CD8-positive, alpha-beta memory T cell (primary cell): ENCODE measurements at regions not wholly inside any gene's neighbourhood (a gene's known extent, or its start where the extent isn't known, plus 50 kb on each side); places are given as distances from the start of the nearest gene placed in this dataset.

Experiments used
- CTCF ChIA-PET: fragments of 350-600 bp; sonication (Branson Sonifier 250); formaldehyde crosslinking; loops from one replicate; lab custom pipeline; 2021; ENCODE audit warnings: antibody characterized with exemption; lab: Charles Lee
- POLR2A ChIA-PET: fragments of 350-600 bp; sonication (Branson Sonifier 250); formaldehyde crosslinking; loops from one replicate; lab custom pipeline; 2021; ENCODE audit warnings: antibody characterized with exemption; lab: Charles Lee
- DNase-seq, 5 donors: peaks; one replicate each; pipeline versions ENCODE4 v3.0.0 to v3.0.0-alpha.2; 2020 to 2022; ENCODE audit warnings: mixed read lengths in 1 of 5
- H3K27ac ChIP-seq: one replicate; pipeline ENCODE4 v1.7.0; 2013; ENCODE audit warnings: low read depth, mild to moderate bottlenecking, low read length, moderate library complexity
- H3K27me3 ChIP-seq: 2 replicates; pipeline ENCODE4 v1.7.0; 2013; ENCODE audit warnings: low read length, mild to moderate bottlenecking; ENCODE audit not compliant: insufficient read depth, poor library complexity, severe bottlenecking
- H3K36me3 ChIP-seq: 2 replicates; pipeline ENCODE4 v1.7.0; 2013; ENCODE audit warnings: mild to moderate bottlenecking, low read length, moderate library complexity; ENCODE audit not compliant: insufficient read depth
- H3K4me1 ChIP-seq: 2 replicates; pipeline ENCODE4 v1.7.0; 2013; ENCODE audit warnings: mild to moderate bottlenecking, low read length, moderate library complexity; ENCODE audit not compliant: insufficient read depth
- H3K4me3 ChIP-seq: 2 replicates; pipeline ENCODE4 v1.7.0; 2013; ENCODE audit warnings: mild to moderate bottlenecking, low read length
- H3K9me3 ChIP-seq: 2 replicates; pipeline ENCODE4 v1.7.0; 2013; ENCODE audit warnings: mild to moderate bottlenecking, low read length
- H3K27ac Mint-ChIP-seq, 8 donors: one replicate each; pipeline ENCODE4 v1.8.0; 2020 to 2021; ENCODE audit warnings: mixed read lengths in 8 of 8, mild to moderate bottlenecking in 6 of 8, inconsistent platforms in 3 of 8, moderate library complexity in 3 of 8
- H3K27me3 Mint-ChIP-seq, 2 donors: one replicate each; pipeline ENCODE4 v1.8.0; 2020 to 2021; ENCODE audit warnings: mixed read lengths in 2 of 2, mild to moderate bottlenecking in 1 of 2, moderate library complexity in 1 of 2
- H3K36me3 Mint-ChIP-seq, 3 donors: one replicate each; pipeline ENCODE4 v1.8.0; 2020 to 2021; ENCODE audit warnings: mixed read lengths in 3 of 3, inconsistent platforms in 1 of 3, mild to moderate bottlenecking in 1 of 3
- H3K4me1 Mint-ChIP-seq, 3 donors: one replicate each; pipeline ENCODE4 v1.8.0; 2020 to 2021; ENCODE audit warnings: mixed read lengths in 3 of 3, inconsistent platforms in 1 of 3, mild to moderate bottlenecking in 1 of 3
- H3K4me3 Mint-ChIP-seq, 7 donors: one replicate each; pipeline ENCODE4 v1.8.0; 2020 to 2021; ENCODE audit warnings: mixed read lengths in 7 of 7, mild to moderate bottlenecking in 6 of 7, moderate library complexity in 4 of 7, inconsistent platforms in 2 of 7
- H3K9me3 Mint-ChIP-seq, 5 donors: one replicate each; pipeline ENCODE4 v1.8.0; 2020 to 2022; ENCODE audit warnings: mixed read lengths in 5 of 5, mild to moderate bottlenecking in 3 of 5, moderate library complexity in 2 of 5, inconsistent platforms in 1 of 5

GRCh38 chr12:118763234-118763633 is 218.1 kb upstream of the SRRM4 start:
- Histone ChIP-seq H3K27me3 (no peaks in the 10 kb centered on the region), H3K36me3 (no peaks in the 10 kb centered on the region), H3K27ac (no peak overlapping the region), H3K9me3 (no peaks in the 10 kb centered on the region), H3K4me1 (no peaks in the 10 kb centered on the region), H3K4me3 (no peak overlapping the region)
- Mint-ChIP-seq H3K27me3 (no peaks in the 10 kb centered on the region), H3K4me3 (no peak overlapping the region), H3K9me3 (peaks cover 0 to 10% (median 1%) of the 10 kb centered on the region in 5 donors), H3K36me3 (no peaks in the 10 kb centered on the region), H3K4me1 (no peaks in the 10 kb centered on the region), H3K27ac (no peak overlapping the region)
- DNase-seq = no peak
- POLR2A ChIA-PET = no interaction called here
- CTCF ChIA-PET = no interaction called here

GRCh38 chr12:118773956-118774723 is 207.2 kb upstream of the SRRM4 start:
- Histone ChIP-seq H3K4me1 (no peaks in the 10 kb centered on the region), H3K36me3 (no peaks in the 10 kb centered on the region), H3K27ac (no peak overlapping the region), H3K9me3 (no peaks in the 10 kb centered on the region), H3K27me3 (no peaks in the 10 kb centered on the region), H3K4me3 (no peak overlapping the region)
- no peaks in the 10 kb centered on the region for H3K36me3 Mint-ChIP-seq
- DNase-seq = no peak
- POLR2A ChIA-PET = no interaction called here
- CTCF ChIA-PET = no interaction called here
- no peaks in the 10 kb centered on the region for H3K4me1 Mint-ChIP-seq
- H3K9me3 Mint-ChIP-seq = peaks cover 0 to 6% (median 4%) of the 10 kb centered on the region in 5 donors
- peaks cover 4 to 9% of the 10 kb centered on the region in 2 donors for H3K27me3 Mint-ChIP-seq
- H3K4me3 Mint-ChIP-seq = no peak overlapping the region
- H3K27ac Mint-ChIP-seq = peak overlapping the region in 1 of 8 donors; percentile 33

GRCh38 chr12:118777504-118777903 is 203.8 kb upstream of the SRRM4 start:
- no peaks in the 10 kb centered on the region for H3K27me3 ChIP-seq
- no peaks in the 10 kb centered on the region for H3K36me3 ChIP-seq
- POLR2A ChIA-PET = no interaction called here
- Mint-ChIP-seq H3K27ac (no peak overlapping the region), H3K4me1 (no peaks in the 10 kb centered on the region), H3K27me3 (peaks cover 6 to 9% of the 10 kb centered on the region in 2 donors), H3K36me3 (no peaks in the 10 kb centered on the region), H3K9me3 (peaks cover 0 to 5% (median 4%) of the 10 kb centered on the region in 5 donors), H3K4me3 (no peak overlapping the region)
- no peak for DNase-seq
- no peaks in the 10 kb centered on the region for H3K4me1 ChIP-seq
- no peaks in the 10 kb centered on the region for H3K9me3 ChIP-seq
- CTCF ChIA-PET = no interaction called here
- H3K4me3 ChIP-seq = no peak overlapping the region
- no peak overlapping the region for H3K27ac ChIP-seq

DNA sequence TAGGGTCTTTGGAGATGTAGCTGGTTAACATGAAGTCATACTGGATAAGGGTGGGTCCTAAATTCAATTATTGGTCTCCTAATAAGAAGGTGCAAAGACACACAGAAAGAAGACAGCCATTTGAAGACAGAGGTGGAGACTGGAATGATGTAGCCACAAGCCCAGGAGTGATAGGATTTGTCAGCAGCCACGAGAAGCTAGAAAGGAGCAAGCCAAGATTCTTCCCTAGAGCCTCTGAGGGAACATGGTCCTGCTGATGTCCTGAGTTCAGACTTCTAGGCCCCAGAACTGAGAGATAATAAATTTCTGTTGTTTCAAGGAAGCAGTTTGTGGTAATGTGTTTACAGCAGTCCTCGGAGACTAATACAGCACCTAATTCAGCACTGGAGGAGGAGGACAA is 203.3 kb upstream of the SRRM4 start:
- Mint-ChIP-seq H3K4me3 (no peak overlapping the region), H3K27me3 (peaks cover 8 to 9% of the 10 kb centered on the region in 2 donors), H3K27ac (no peak overlapping the region), H3K9me3 (peaks cover 0 to 5% (median 4%) of the 10 kb centered on the region in 5 donors), H3K4me1 (no peaks in the 10 kb centered on the region), H3K36me3 (no peaks in the 10 kb centered on the region)
- Histone ChIP-seq H3K4me1 (no peaks in the 10 kb centered on the region), H3K36me3 (no peaks in the 10 kb centered on the region), H3K27me3 (no peaks in the 10 kb centered on the region), H3K27ac (no peak overlapping the region), H3K4me3 (no peak overlapping the region), H3K9me3 (no peaks in the 10 kb centered on the region)
- DNase-seq = no peak
- ChIA-PET POLR2A (no interaction called here), CTCF (no interaction called here)

DNA sequence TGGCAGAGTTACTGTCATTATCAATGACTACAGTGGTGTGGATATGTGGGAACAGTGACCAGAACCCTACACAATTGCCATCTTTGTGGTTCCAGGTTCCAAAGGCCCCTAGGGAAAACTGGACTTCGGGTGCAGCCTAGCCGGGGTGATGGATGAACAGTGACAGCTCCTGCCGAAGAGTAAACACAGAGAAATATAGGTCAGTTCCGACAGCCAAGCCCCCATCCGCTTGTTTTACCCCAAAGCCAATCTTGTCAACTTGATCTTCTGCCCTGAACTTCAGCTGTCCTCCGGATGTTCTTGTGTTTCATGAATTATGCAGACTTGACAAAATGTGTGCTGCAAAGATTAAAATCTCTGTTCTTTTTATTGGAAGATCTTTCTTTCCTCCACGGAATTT is 200.4 kb upstream of the SRRM4 start:
- POLR2A ChIA-PET = no interaction called here
- Histone ChIP-seq H3K36me3 (no peaks in the 10 kb centered on the region), H3K4me1 (no peaks in the 10 kb centered on the region), H3K4me3 (no peak overlapping the region), H3K27me3 (no peaks in the 10 kb centered on the region), H3K9me3 (no peaks in the 10 kb centered on the region), H3K27ac (no peak overlapping the region)
- H3K4me1 Mint-ChIP-seq = no peaks in the 10 kb centered on the region
- H3K27ac Mint-ChIP-seq = no peak overlapping the region
- H3K9me3 Mint-ChIP-seq = peaks cover 0 to 4% (median 0%) of the 10 kb centered on the region in 5 donors
- CTCF ChIA-PET = no interaction called here
- peaks cover 0 to 6% of the 10 kb centered on the region in 2 donors for H3K27me3 Mint-ChIP-seq
- no peaks in the 10 kb centered on the region for H3K36me3 Mint-ChIP-seq
- no peak overlapping the region for H3K4me3 Mint-ChIP-seq
- DNase-seq = no peak

DNA sequence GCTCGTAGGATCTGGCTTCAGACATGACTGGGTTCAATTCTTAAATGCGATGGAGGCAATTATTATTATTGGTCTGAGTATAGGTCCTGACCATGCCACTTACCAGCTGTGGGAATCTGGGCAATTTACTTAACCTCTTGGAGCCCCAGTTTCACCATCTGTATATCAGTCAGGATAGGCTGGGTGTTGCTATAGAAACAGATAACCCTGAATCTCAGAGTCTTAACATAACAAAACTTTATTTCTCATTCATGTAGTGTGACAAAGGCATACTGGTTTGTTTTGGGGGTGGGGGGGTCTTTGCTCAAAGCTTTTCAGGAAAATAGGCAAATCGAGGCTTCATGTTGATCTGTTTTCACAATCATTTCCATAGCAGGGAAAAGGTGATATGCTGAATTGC is 199.6 kb upstream of the SRRM4 start:
- Histone ChIP-seq H3K27me3 (no peaks in the 10 kb centered on the region), H3K4me1 (no peaks in the 10 kb centered on the region), H3K27ac (no peak overlapping the region), H3K4me3 (no peak overlapping the region), H3K36me3 (no peaks in the 10 kb centered on the region), H3K9me3 (no peaks in the 10 kb centered on the region)
- no peak overlapping the region for H3K4me3 Mint-ChIP-seq
- ChIA-PET POLR2A (no interaction called here), CTCF (no interaction called here)
- no peaks in the 10 kb centered on the region for H3K4me1 Mint-ChIP-seq
- no peaks in the 10 kb centered on the region for H3K36me3 Mint-ChIP-seq
- H3K27me3 Mint-ChIP-seq = peaks cover 0 to 6% of the 10 kb centered on the region in 2 donors
- peaks cover 0 to 6% (median 0%) of the 10 kb centered on the region in 5 donors for H3K9me3 Mint-ChIP-seq
- DNase-seq = no peak
- no peak overlapping the region for H3K27ac Mint-ChIP-seq

- H3K27ac Mint-ChIP-seq = no peak overlapping the region
- H3K27ac ChIP-seq = no peak overlapping the region
- no peak overlapping the region for H3K4me3 ChIP-seq
- H3K27me3 Mint-ChIP-seq = peaks cover 0 to 4% of the 10 kb centered on the region in 2 donors
- no peaks in the 10 kb centered on the region for H3K4me1 Mint-ChIP-seq
- H3K9me3 Mint-ChIP-seq = peaks cover 0 to 2% (median 0%) of the 10 kb centered on the region in 5 donors
- no peak overlapping the region for H3K4me3 Mint-ChIP-seq
- H3K27me3 ChIP-seq = no peaks in the 10 kb centered on the region
- ChIA-PET POLR2A (no interaction called here), CTCF (no interaction called here)
- H3K36me3 Mint-ChIP-seq = no peaks in the 10 kb centered on the region
- H3K9me3 ChIP-seq = no peaks in the 10 kb centered on the region
- no peaks in the 10 kb centered on the region for H3K36me3 ChIP-seq
- no peaks in the 10 kb centered on the region for H3K4me1 ChIP-seq
- DNase-seq = no peak
These were observed 197.6 kb upstream of the SRRM4 start for GRCh38 chr12:118783703-118784102.

DNA sequence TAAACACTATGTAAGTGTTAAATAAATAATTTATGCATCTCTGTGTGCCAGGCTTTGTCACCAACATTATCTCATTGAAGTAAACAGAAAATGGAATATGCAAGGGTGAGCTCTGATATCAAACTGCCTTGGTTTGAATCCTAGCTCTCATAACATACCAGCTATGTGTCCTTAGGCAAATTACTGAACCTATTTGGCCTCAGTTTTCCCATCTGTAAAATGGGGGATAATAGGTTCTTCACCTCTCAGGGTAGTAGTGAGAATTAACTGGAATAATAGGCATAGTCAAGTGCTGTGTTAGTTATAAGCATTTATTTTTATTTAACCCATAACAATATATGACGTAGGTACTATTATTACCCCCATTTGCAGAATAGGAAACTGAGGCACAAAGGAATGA is 190.8 kb upstream of the SRRM4 start:
- no peaks in the 10 kb centered on the region for H3K4me1 Mint-ChIP-seq
- no peaks in the 10 kb centered on the region for H3K27me3 Mint-ChIP-seq
- no peaks in the 10 kb centered on the region for H3K9me3 ChIP-seq
- no peaks in the 10 kb centered on the region for H3K27me3 ChIP-seq
- H3K9me3 Mint-ChIP-seq = peaks cover 0 to 2% (median 0%) of the 10 kb centered on the region in 5 donors
- ChIA-PET CTCF (no interaction called here), POLR2A (no interaction called here)
- H3K4me3 Mint-ChIP-seq = no peak overlapping the region
- no peak overlapping the region for H3K27ac Mint-ChIP-seq
- no peak overlapping the region for H3K27ac ChIP-seq
- H3K4me3 ChIP-seq = no peak overlapping the region
- no peaks in the 10 kb centered on the region for H3K36me3 ChIP-seq
- no peaks in the 10 kb centered on the region for H3K36me3 Mint-ChIP-seq
- H3K4me1 ChIP-seq = no peaks in the 10 kb centered on the region
- DNase-seq = no peak
